GM18873 (cell line): ENCODE measurements at regions not wholly inside any gene's neighbourhood (a gene's known extent, or its start where the extent isn't known, plus 50 kb on each side); places are given as distances from the start of the nearest gene placed in this dataset.

Source experiments
- ATAC-seq: cut with Tn5 transposase; IDR thresholded peaks from one replicate; pipeline ENCODE4 v1.9.1; 2021; ENCODE audit warnings: mild to moderate bottlenecking, moderate library complexity, moderate number of reproducible peaks; ENCODE audit not compliant: unreplicated experiment, low FRiP score

GRCh38 chr7:97461596-97461995 is 270.3 kb upstream of the TAC1 start:
- no peak for ATAC-seq

- ATAC-seq = no peak
Observed at GRCh38 chr7:97466071-97466470, 265.8 kb upstream of the TAC1 start.

GRCh38 chr7:97466999-97467740 is 264.7 kb upstream of the TAC1 start:
- ATAC-seq = no peak

GRCh38 chr7:97468493-97468892 is 263.4 kb upstream of the TAC1 start:
- ATAC-seq = no peak

- ATAC-seq = no peak
Observed at GRCh38 chr7:97470726-97471125, 261.2 kb upstream of the TAC1 start.

GRCh38 chr7:97471491-97471890 is 260.4 kb upstream of the TAC1 start:
- ATAC-seq = no peak

- ATAC-seq = no peak
Observed at GRCh38 chr7:97479740-97480290, 252.1 kb upstream of the TAC1 start.

GRCh38 chr7:97480772-97481390 is 251.0 kb upstream of the TAC1 start:
- ATAC-seq = no peak

GRCh38 chr7:97495487-97495886 is 236.4 kb upstream of the TAC1 start:
- ATAC-seq = no peak

GRCh38 chr7:97499204-97499603 is 232.7 kb upstream of the TAC1 start:
- ATAC-seq = peak; percentile 63

- no peak for ATAC-seq
Observed at GRCh38 chr7:97503367-97504094, 228.4 kb upstream of the TAC1 start.

- no peak for ATAC-seq
Observed at GRCh38 chr7:97506728-97507127, 225.2 kb upstream of the TAC1 start.

- ATAC-seq = no peak
Observed at GRCh38 chr7:97512441-97513207, 219.3 kb upstream of the TAC1 start.

- no peak for ATAC-seq
Observed at GRCh38 chr7:97513326-97513725, 218.6 kb upstream of the TAC1 start.

- no peak for ATAC-seq
Observed at GRCh38 chr7:97541188-97541587, 190.7 kb upstream of the TAC1 start.

- ATAC-seq = no peak
Observed at GRCh38 chr7:97555857-97556421, 175.9 kb upstream of the TAC1 start.

- ATAC-seq = no peak
Observed at GRCh38 chr7:97565665-97566064, 166.2 kb upstream of the TAC1 start.

GRCh38 chr7:97573065-97573464 is 158.8 kb upstream of the TAC1 start:
- no peak for ATAC-seq

- ATAC-seq = no peak
Observed at GRCh38 chr7:97576043-97576442, 155.8 kb upstream of the TAC1 start.

GRCh38 chr7:97578225-97578624 is 153.7 kb upstream of the TAC1 start:
- ATAC-seq = no peak
